Smooth muscle cell (in vitro differentiated cells): ENCODE measurements at regions not wholly inside any gene's neighbourhood (a gene's known extent, or its start where the extent isn't known, plus 50 kb on each side); places are given as distances from the start of the nearest gene placed in this dataset.

ENCODE experiments used
- DNase-seq: peaks from one replicate; lab custom pipeline; 2025; ENCODE audit not compliant: unreplicated experiment; lab: John Stamatoyannopoulos, UW
- H2AFZ ChIP-seq: fragments of 200-600 bp; sonication (generic); 2 replicates; pipeline ENCODE4 v1.6.0; 2016; ENCODE audit warnings: antibody characterized with exemption, low read depth, mild to moderate bottlenecking
- H3F3A ChIP-seq: fragments of 200-600 bp; sonication (generic); 2 replicates; pipeline ENCODE4 v1.6.0; 2017; ENCODE audit warnings: antibody characterized with exemption, low read depth
- H3K27ac ChIP-seq: fragments of 200-600 bp; sonication (generic); 2 replicates; pipeline ENCODE4 v1.5.1; 2016; ENCODE audit warnings: low read depth, mild to moderate bottlenecking
- H3K27me3 ChIP-seq: fragments of 200-600 bp; sonication (generic); 2 replicates; pipeline ENCODE4 v1.6.1; 2016; ENCODE audit warnings: low read depth, mild to moderate bottlenecking
- H3K36me3 ChIP-seq: fragments of 200-600 bp; sonication (generic); 2 replicates; pipeline ENCODE4 v1.5.1; 2016; ENCODE audit warnings: low read depth
- H3K4me1 ChIP-seq: fragments of 200-600 bp; sonication (generic); 2 replicates; pipeline ENCODE4 v1.5.1; 2016; ENCODE audit warnings: low read depth
- H3K4me2 ChIP-seq: fragments of 200-600 bp; sonication (generic); 2 replicates; pipeline ENCODE4 v1.6.0; 2016; ENCODE audit warnings: mild to moderate bottlenecking
- H3K4me3 ChIP-seq: fragments of 200-600 bp; sonication (generic); 2 replicates; pipeline ENCODE4 v1.5.1; 2016; ENCODE audit warnings: mild to moderate bottlenecking
- H3K79me2 ChIP-seq: fragments of 200-600 bp; sonication (generic); 2 replicates; pipeline ENCODE4 v1.6.0; 2016; ENCODE audit warnings: low read depth, mild to moderate bottlenecking
- H3K9ac ChIP-seq: fragments of 200-600 bp; sonication (generic); 2 replicates; pipeline ENCODE4 v1.6.0; 2016; ENCODE audit warnings: low read depth
- H3K9me3 ChIP-seq: fragments of 200-600 bp; sonication (generic); replicated peaks from 2 replicates; pipeline ENCODE4 v1.5.1; 2016; ENCODE audit warnings: low read depth
- H4K20me1 ChIP-seq: fragments of 200-600 bp; sonication (generic); 2 replicates; pipeline ENCODE4 v1.6.0; 2016; ENCODE audit warnings: low read depth
- WGBS: methylation state at CpG from one replicate; pipeline ENCODE4 v1.1.7; 2016; ENCODE audit warnings: low lambda C conversion rate; 5-methylcytosine and 5-hydroxymethylcytosine counted together
- TF ChIP-seq, protein P1 (sequence below): fragments of 200-600 bp; sonication (generic); IDR thresholded peaks from 2 replicates; pipeline ENCODE4 v1.5.1; 2017; ENCODE audit warnings: borderline replicate concordance, mild to moderate bottlenecking, antibody characterized with exemption; ENCODE audit not compliant: insufficient read depth, poor library complexity, severe bottlenecking

DNA sequence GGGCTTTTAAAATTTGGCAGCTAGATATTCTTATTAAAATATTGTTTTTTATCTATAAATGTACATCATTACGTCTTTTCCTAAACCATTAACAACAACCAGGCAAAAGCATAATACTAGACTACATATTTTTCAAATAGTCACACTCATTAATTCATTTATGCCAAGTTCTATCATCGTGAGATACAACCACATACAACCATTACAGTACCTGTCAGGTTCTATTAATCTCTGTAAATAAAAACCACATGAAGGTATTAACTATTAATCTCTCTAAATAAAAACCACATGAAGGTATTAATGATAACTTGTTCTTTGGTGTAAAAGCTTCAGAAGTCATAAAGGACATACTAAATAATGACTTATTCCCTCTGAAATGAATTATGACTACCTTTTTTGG lies 432.7 kb downstream of the TMX3 start:
- Histone ChIP-seq H3K27ac (no peak overlapping the region), H3K9ac (no peak overlapping the region), H4K20me1 (no peaks in the 10 kb centered on the region), H3K4me2 (no peak overlapping the region), H3K4me3 (no peak overlapping the region), H3K27me3 (no peaks in the 10 kb centered on the region), H2AFZ (no peak overlapping the region), H3K4me1 (no peaks in the 10 kb centered on the region), H3K36me3 (no peaks in the 10 kb centered on the region), H3K9me3 (no peaks in the 10 kb centered on the region), H3K79me2 (no peaks in the 10 kb centered on the region), H3F3A (no peaks in the 10 kb centered on the region)
- TF ChIP-seq, protein P1, sequence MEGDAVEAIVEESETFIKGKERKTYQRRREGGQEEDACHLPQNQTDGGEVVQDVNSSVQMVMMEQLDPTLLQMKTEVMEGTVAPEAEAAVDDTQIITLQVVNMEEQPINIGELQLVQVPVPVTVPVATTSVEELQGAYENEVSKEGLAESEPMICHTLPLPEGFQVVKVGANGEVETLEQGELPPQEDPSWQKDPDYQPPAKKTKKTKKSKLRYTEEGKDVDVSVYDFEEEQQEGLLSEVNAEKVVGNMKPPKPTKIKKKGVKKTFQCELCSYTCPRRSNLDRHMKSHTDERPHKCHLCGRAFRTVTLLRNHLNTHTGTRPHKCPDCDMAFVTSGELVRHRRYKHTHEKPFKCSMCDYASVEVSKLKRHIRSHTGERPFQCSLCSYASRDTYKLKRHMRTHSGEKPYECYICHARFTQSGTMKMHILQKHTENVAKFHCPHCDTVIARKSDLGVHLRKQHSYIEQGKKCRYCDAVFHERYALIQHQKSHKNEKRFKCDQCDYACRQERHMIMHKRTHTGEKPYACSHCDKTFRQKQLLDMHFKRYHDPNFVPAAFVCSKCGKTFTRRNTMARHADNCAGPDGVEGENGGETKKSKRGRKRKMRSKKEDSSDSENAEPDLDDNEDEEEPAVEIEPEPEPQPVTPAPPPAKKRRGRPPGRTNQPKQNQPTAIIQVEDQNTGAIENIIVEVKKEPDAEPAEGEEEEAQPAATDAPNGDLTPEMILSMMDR, result no peak
- WGBS, result 89% methylated on average over 2 of the region's 2 CpGs
- DNase-seq, result no peak

DNA sequence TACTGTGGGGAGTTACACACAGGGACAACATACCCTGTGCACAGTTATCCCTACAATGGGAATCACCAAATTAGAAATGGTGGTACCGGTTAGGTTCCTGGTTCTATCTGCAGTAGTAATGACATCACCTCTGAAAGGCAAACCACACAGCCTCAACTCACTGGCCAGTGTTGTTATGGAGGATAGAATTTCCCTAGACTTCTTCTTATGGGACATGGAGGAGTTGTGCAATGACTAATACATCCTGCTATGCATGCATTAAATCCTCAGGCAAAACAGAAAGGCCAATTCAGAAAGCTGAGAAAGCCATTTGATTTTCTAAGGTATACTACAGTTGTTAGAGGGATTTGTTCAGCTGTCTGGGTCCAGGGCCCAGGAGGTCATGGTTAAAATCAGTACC lies 439.3 kb downstream of the TMX3 start:
- TF ChIP-seq, protein P1, result no peak
- no peaks in the 10 kb centered on the region for H3K4me1 ChIP-seq
- no peaks in the 10 kb centered on the region for H3F3A ChIP-seq
- H3K27ac ChIP-seq, result peak overlapping the region; percentile 59
- no peaks in the 10 kb centered on the region for H4K20me1 ChIP-seq
- peak overlapping the region; percentile 39 for H2AFZ ChIP-seq
- no peaks in the 10 kb centered on the region for H3K9me3 ChIP-seq
- no peak overlapping the region for H3K9ac ChIP-seq
- H3K4me2 ChIP-seq, result no peak overlapping the region
- WGBS, result 15% methylated on average over 1 of the region's 1 CpG
- no peaks in the 10 kb centered on the region for H3K79me2 ChIP-seq
- H3K27me3 ChIP-seq, result no peaks in the 10 kb centered on the region
- H3K36me3 ChIP-seq, result no peaks in the 10 kb centered on the region
- no peak overlapping the region for H3K4me3 ChIP-seq
- no peak for DNase-seq

DNA sequence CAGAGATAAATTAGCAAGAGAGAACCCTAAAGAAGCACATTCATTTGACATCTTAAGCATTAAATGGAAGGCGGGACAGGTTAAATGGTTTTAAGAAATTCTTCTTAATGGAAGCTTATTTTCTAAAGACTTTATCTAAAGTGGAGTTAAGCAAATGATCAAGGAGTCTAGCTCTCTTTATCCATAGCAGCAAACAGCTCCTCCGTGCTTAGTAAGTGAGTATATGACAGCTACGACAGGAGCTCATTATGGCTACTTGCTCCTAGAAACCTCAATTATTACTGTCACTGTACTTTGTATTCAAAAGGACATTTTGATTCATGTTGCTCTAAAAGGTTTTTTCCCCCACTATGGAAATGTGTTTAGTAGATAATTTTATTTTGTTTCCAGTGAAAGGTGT lies 444.9 kb downstream of the TMX3 start:
- 87% methylated on average over 3 of the region's 3 CpGs for WGBS
- TF ChIP-seq, protein P1, result no peak

DNA sequence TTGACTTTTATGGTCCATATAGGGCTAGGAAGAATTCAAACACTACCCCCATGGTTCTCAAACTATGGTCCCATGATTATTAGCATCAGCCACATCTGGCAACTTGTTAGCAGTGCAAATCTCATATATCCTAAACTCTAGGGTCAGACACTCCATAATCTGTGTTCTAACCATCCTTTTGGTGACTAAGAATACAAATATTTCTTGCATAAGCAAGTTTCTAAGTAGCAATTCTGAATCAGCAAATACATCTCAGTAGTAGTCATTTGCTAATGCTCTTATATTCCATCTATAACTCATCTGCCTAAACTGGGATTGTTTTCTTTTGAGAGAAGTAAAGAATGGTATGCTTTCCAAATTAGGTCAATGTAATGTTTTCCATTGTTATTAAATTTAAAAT lies 447.3 kb downstream of the TMX3 start:
- Histone ChIP-seq H3K4me3 (no peak overlapping the region), H3K9ac (no peak overlapping the region), H3K4me2 (no peak overlapping the region), H3K27me3 (no peaks in the 10 kb centered on the region), H2AFZ (no peak overlapping the region), H3K36me3 (no peaks in the 10 kb centered on the region), H4K20me1 (no peaks in the 10 kb centered on the region), H3F3A (no peaks in the 10 kb centered on the region), H3K79me2 (no peaks in the 10 kb centered on the region), H3K27ac (no peak overlapping the region), H3K9me3 (no peaks in the 10 kb centered on the region), H3K4me1 (no peaks in the 10 kb centered on the region)
- TF ChIP-seq, protein P1, result no peak
- DNase-seq, result no peak

More for the DNA sequence above, 444.9 kb downstream of the TMX3 start:
- H3K9me3 ChIP-seq, result no peaks in the 10 kb centered on the region
- no peaks in the 10 kb centered on the region for H4K20me1 ChIP-seq
- no peak overlapping the region for H3K4me3 ChIP-seq
- no peak overlapping the region for H3K9ac ChIP-seq
- no peaks in the 10 kb centered on the region for H3K79me2 ChIP-seq
- no peak overlapping the region for H3K4me2 ChIP-seq
- no peaks in the 10 kb centered on the region for H3K27me3 ChIP-seq
- no peaks in the 10 kb centered on the region for H3K4me1 ChIP-seq
- H3K36me3 ChIP-seq, result no peaks in the 10 kb centered on the region
- H3K27ac ChIP-seq, result no peak overlapping the region
- no peaks in the 10 kb centered on the region for H3F3A ChIP-seq
- no peak overlapping the region for H2AFZ ChIP-seq
- no peak for DNase-seq
